ENCODE measurements at regions not wholly inside any gene's neighbourhood (a gene's known extent, or its start where the extent isn't known, plus 50 kb on each side); places are given as distances from the start of the nearest gene placed in this dataset.

GRCh38 chr1:193937308-193937707, 750.9 kb upstream of the B3GALT2 start:
- TF ChIP-seq CTCF (conservative IDR thresholded peaks at IDR 0.05; ENCODE audit: low read length) (no peak), EZH2phosphoT487 (IDR thresholded peaks at IDR 0.05; ENCODE audit: borderline replicate concordance, low read depth, low read length) (no peak)
